ENCODE measurements at regions not wholly inside any gene's neighbourhood (a gene's known extent, or its start where the extent isn't known, plus 50 kb on each side); places are given as distances from the start of the nearest gene placed in this dataset.
A peak's percentile ranks its signal among the peaks of the same experiment; 100 is the strongest.

GRCh38 chr4:26148927-26149326, 171.9 kb upstream of the RBPJ start:
- in situ Hi-C loops (cut with MboI; ENCODE audit: low pct_unique_long_range_greater_than_20kb, low sequenced_read_pairs): no loop called here
- DNase-seq: no peak

GRCh38 chr4:26150948-26151347, 169.9 kb upstream of the RBPJ start:
- in situ Hi-C loops (cut with MboI; ENCODE audit: low pct_unique_long_range_greater_than_20kb, low sequenced_read_pairs): no loop called here
- peak; percentile 39 for DNase-seq

GRCh38 chr4:26151615-26152014, 169.2 kb upstream of the RBPJ start:
- in situ Hi-C loops (cut with MboI; ENCODE audit: low pct_unique_long_range_greater_than_20kb, low sequenced_read_pairs): no loop called here

GRCh38 chr4:26152056-26152455, 168.8 kb upstream of the RBPJ start:
- DNase-seq: no peak
- in situ Hi-C loops (cut with MboI; ENCODE audit: low pct_unique_long_range_greater_than_20kb, low sequenced_read_pairs): no loop called here

More at GRCh38 chr4:26151615-26152014, 169.2 kb upstream of the RBPJ start:
- DNase-seq: no peak

- in situ Hi-C loops (cut with MboI; ENCODE audit: low pct_unique_long_range_greater_than_20kb, low sequenced_read_pairs): no loop called here
Observed at GRCh38 chr4:26157541-26157940, 163.3 kb upstream of the RBPJ start.

GRCh38 chr4:26160591-26160990, 160.2 kb upstream of the RBPJ start:
- in situ Hi-C loops (cut with MboI; ENCODE audit: low pct_unique_long_range_greater_than_20kb, low sequenced_read_pairs): no loop called here

More at GRCh38 chr4:26157541-26157940, 163.3 kb upstream of the RBPJ start:
- no peak for DNase-seq

GRCh38 chr4:26161030-26161824, 159.6 kb upstream of the RBPJ start:
- DNase-seq: no peak
- in situ Hi-C loops (cut with MboI; ENCODE audit: low pct_unique_long_range_greater_than_20kb, low sequenced_read_pairs): no loop called here

More at GRCh38 chr4:26160591-26160990, 160.2 kb upstream of the RBPJ start:
- no peak for DNase-seq

GRCh38 chr4:26162101-26162500, 158.7 kb upstream of the RBPJ start:
- no peak for DNase-seq
- in situ Hi-C loops (cut with MboI; ENCODE audit: low pct_unique_long_range_greater_than_20kb, low sequenced_read_pairs): no loop called here

- in situ Hi-C loops (cut with MboI; ENCODE audit: low pct_unique_long_range_greater_than_20kb, low sequenced_read_pairs): no loop called here
- no peak for DNase-seq
Observed at GRCh38 chr4:26163425-26164362, 157.1 kb upstream of the RBPJ start.

- in situ Hi-C loops (cut with MboI; ENCODE audit: low pct_unique_long_range_greater_than_20kb, low sequenced_read_pairs): no loop called here
- no peak for DNase-seq
Observed at GRCh38 chr4:26171501-26171900, 149.3 kb upstream of the RBPJ start.

GRCh38 chr4:26171941-26172340, 148.9 kb upstream of the RBPJ start:
- in situ Hi-C loops (cut with MboI; ENCODE audit: low pct_unique_long_range_greater_than_20kb, low sequenced_read_pairs): no loop called here
- DNase-seq: no peak

GRCh38 chr4:26173619-26174018, 147.2 kb upstream of the RBPJ start:
- no peak for DNase-seq
- in situ Hi-C loops (cut with MboI; ENCODE audit: low pct_unique_long_range_greater_than_20kb, low sequenced_read_pairs): no loop called here

- DNase-seq: no peak
- in situ Hi-C loops (cut with MboI; ENCODE audit: low pct_unique_long_range_greater_than_20kb, low sequenced_read_pairs): no loop called here
Observed at GRCh38 chr4:26174027-26174426, 146.8 kb upstream of the RBPJ start.

GRCh38 chr4:26175006-26175786, 145.6 kb upstream of the RBPJ start:
- DNase-seq: no peak
- in situ Hi-C loops (cut with MboI; ENCODE audit: low pct_unique_long_range_greater_than_20kb, low sequenced_read_pairs): no loop called here

GRCh38 chr4:26175905-26176470, 144.8 kb upstream of the RBPJ start:
- in situ Hi-C loops (cut with MboI; ENCODE audit: low pct_unique_long_range_greater_than_20kb, low sequenced_read_pairs): no loop called here
- DNase-seq: no peak

GRCh38 chr4:26176598-26177149, 144.1 kb upstream of the RBPJ start:
- in situ Hi-C loops (cut with MboI; ENCODE audit: low pct_unique_long_range_greater_than_20kb, low sequenced_read_pairs): no loop called here
- no peak for DNase-seq

GRCh38 chr4:26178854-26179253, 142.0 kb upstream of the RBPJ start:
- no peak for DNase-seq
- in situ Hi-C loops (cut with MboI; ENCODE audit: low pct_unique_long_range_greater_than_20kb, low sequenced_read_pairs): no loop called here

- no peak for DNase-seq
- in situ Hi-C loops (cut with MboI; ENCODE audit: low pct_unique_long_range_greater_than_20kb, low sequenced_read_pairs): no loop called here
Observed at GRCh38 chr4:26179316-26179760, 141.5 kb upstream of the RBPJ start.

- in situ Hi-C loops (cut with MboI; ENCODE audit: low pct_unique_long_range_greater_than_20kb, low sequenced_read_pairs): no loop called here
- DNase-seq: no peak
Observed at GRCh38 chr4:26181616-26182015, 139.2 kb upstream of the RBPJ start.
